ENCODE measurements at regions not wholly inside any gene's neighbourhood (a gene's known extent, or its start where the extent isn't known, plus 50 kb on each side); places are given as distances from the start of the nearest gene placed in this dataset.
"Not testable (repeated sequence)": the region's sequence is repeated elsewhere in the genome, so short reads cannot be mapped to it uniquely, and the experiment has no call there.

DNA sequence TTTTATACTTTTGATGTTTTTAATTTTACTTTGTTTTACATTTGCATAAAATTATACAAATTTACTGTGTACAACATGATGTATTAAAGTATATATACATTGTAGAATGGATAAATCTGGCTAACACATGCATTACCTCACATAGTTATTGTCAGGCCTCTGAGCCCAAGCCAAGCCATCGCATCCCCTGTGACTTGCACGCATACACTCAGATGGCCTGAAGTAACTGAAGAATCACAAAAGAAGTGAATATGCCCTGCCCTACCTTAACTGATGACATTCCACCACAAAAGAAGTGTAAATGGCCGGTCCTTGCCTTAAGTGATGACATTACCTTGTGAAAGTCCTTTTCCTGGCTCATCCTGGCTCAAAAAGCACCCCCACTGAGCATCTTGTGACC lies 355.1 kb upstream of the TNC start:
- TF ChIP-seq, protein P1, sequence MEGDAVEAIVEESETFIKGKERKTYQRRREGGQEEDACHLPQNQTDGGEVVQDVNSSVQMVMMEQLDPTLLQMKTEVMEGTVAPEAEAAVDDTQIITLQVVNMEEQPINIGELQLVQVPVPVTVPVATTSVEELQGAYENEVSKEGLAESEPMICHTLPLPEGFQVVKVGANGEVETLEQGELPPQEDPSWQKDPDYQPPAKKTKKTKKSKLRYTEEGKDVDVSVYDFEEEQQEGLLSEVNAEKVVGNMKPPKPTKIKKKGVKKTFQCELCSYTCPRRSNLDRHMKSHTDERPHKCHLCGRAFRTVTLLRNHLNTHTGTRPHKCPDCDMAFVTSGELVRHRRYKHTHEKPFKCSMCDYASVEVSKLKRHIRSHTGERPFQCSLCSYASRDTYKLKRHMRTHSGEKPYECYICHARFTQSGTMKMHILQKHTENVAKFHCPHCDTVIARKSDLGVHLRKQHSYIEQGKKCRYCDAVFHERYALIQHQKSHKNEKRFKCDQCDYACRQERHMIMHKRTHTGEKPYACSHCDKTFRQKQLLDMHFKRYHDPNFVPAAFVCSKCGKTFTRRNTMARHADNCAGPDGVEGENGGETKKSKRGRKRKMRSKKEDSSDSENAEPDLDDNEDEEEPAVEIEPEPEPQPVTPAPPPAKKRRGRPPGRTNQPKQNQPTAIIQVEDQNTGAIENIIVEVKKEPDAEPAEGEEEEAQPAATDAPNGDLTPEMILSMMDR (optimal IDR thresholded peaks at IDR 0.05 in 1 of 3, IDR thresholded peaks at IDR 0.05 in 1 of 3, conservative IDR thresholded peaks at IDR 0.05 in 1 of 3; ENCODE audit: extremely low read depth in 1 of 3, insufficient read depth in 2 of 3, low read length in 3 of 3): not testable (repeated sequence)
- TF ChIP-seq EZH2 (IDR thresholded peaks at IDR 0.05; ENCODE audit: low read length): not testable (repeated sequence)
